ENCODE measurements at regions not wholly inside any gene's neighbourhood (a gene's known extent, or its start where the extent isn't known, plus 50 kb on each side); places are given as distances from the start of the nearest gene placed in this dataset.

- TF ChIP-seq CTCF (IDR thresholded peaks at IDR 0.05 in 4 of 5, conservative IDR thresholded peaks at IDR 0.05 in 1 of 5) (no peak), POLR2A (IDR thresholded peaks at IDR 0.05) (no peak)
Measured at GRCh38 chr15:31237043-31237324, 89.7 kb upstream of the KLF13 start.

All from gastrocnemius medialis (tissue), 4 donors.